SK-N-SH (cell line): ENCODE measurements at regions not wholly inside any gene's neighbourhood (a gene's known extent, or its start where the extent isn't known, plus 50 kb on each side); places are given as distances from the start of the nearest gene placed in this dataset.

Experiments
- CTCF ChIA-PET: fragments of 300-600, 350-600 bp; formaldehyde crosslinking; extraction: SDS; loops from one replicate; lab custom pipeline; 2021; lab: Yijun Ruan, JAX
- POLR2A ChIA-PET: fragments of 350-600 bp; sonication (Branson Sonifier 250); formaldehyde crosslinking; extraction: SDS; loops from one replicate; lab custom pipeline; 2020; ENCODE audit warnings: antibody characterized with exemption, inconsistent platforms; lab: Yijun Ruan, JAX
- DNase-seq: peaks from one replicate; pipeline ENCODE4 v3.0.0; 2012
- H2AFZ ChIP-seq: fragments of 200-600 bp; sonication (generic); 2 replicates; pipeline ENCODE4 v1.8.1; 2016; ENCODE audit warnings: antibody characterized with exemption, mild to moderate bottlenecking, low read depth
- H3F3A ChIP-seq: fragments of 200-600 bp; sonication (generic); replicated peaks from 2 replicates; pipeline ENCODE3; 2016; ENCODE audit warnings: antibody characterized with exemption, mild to moderate bottlenecking; ENCODE audit not compliant: insufficient read depth
- H3K27ac ChIP-seq, 2 experiments: fragments of 200-500 bp in 1 of 2; fragments of 200-600 bp in 1 of 2; sonication (Bioruptor generic) in 1 of 2; sonication (generic), shearing (Covaris generic) in 1 of 2; 2 replicates each; pipeline versions ENCODE4 v1.5.1 to v1.6.1; 2014 to 2016; ENCODE audit warnings: low read depth in 2 of 2, inconsistent platforms in 1 of 2, low read length in 1 of 2, mild to moderate bottlenecking in 1 of 2, mixed read lengths in 1 of 2
- H3K27me3 ChIP-seq: fragments of 200-600 bp; sonication (generic), shearing (Covaris generic); 2 replicates; pipeline ENCODE4 v1.6.1; 2016; ENCODE audit warnings: mixed run types; ENCODE audit not compliant: insufficient read depth
- H3K36me3 ChIP-seq, 2 experiments: fragments of 200-500 bp in 1 of 2; fragments of 200-600 bp in 1 of 2; sonication (Bioruptor generic) in 1 of 2; sonication (generic) in 1 of 2; replicated peaks in 1 of 2; 2 replicates each; pipeline versions ENCODE3 to v1.5.1; 2014 to 2016; ENCODE audit warnings: low read length in 1 of 2, mild to moderate bottlenecking in 1 of 2; ENCODE audit not compliant: insufficient read depth in 2 of 2, control insufficient read depth in 1 of 2
- H3K4me1 ChIP-seq, 2 experiments: fragments of 200-500 bp in 1 of 2; fragments of 200-600 bp in 1 of 2; sonication (Bioruptor generic) in 1 of 2; sonication (generic), shearing (Covaris generic) in 1 of 2; 2 replicates each; pipeline versions ENCODE4 v1.5.1 to v1.6.1; 2014 to 2016; ENCODE audit warnings: low read depth in 1 of 2, low read length in 1 of 2, mixed run types in 1 of 2; ENCODE audit not compliant: insufficient read depth in 2 of 2, control insufficient read depth in 1 of 2
- H3K4me2 ChIP-seq: fragments of 200-600 bp; sonication (generic), shearing (Covaris generic); 2 replicates; pipeline ENCODE4 v1.6.1; 2017; ENCODE audit warnings: mixed run types
- H3K4me3 ChIP-seq, 2 experiments: fragments of 200-500 bp in 1 of 2; fragments of 200-600 bp in 1 of 2; sonication (Bioruptor generic) in 1 of 2; sonication (generic), shearing (Covaris generic) in 1 of 2; 2 replicates each; pipeline versions ENCODE4 v1.5.1 to v1.8.1; 2014 to 2016; ENCODE audit warnings: low read depth in 2 of 2, inconsistent platforms in 1 of 2, low read length in 1 of 2, mild to moderate bottlenecking in 1 of 2, mixed read lengths in 1 of 2, moderate library complexity in 1 of 2
- H3K79me2 ChIP-seq: fragments of 200-600 bp; sonication (generic); 2 replicates; pipeline ENCODE4 v1.8.1; 2017; ENCODE audit warnings: mild to moderate bottlenecking; ENCODE audit not compliant: insufficient read depth
- H3K9ac ChIP-seq: fragments of 200-600 bp; sonication (generic); 2 replicates; pipeline ENCODE4 v1.6.1; 2017; ENCODE audit warnings: mixed run types
- H3K9me2 ChIP-seq: fragments of 200-600 bp; sonication (generic); 2 replicates; pipeline ENCODE4 v1.6.1; 2017; ENCODE audit warnings: mixed run types
- H3K9me3 ChIP-seq: fragments of 200-600 bp; sonication (generic); 2 replicates; pipeline ENCODE4 v1.6.1; 2017; ENCODE audit warnings: mixed run types, mild to moderate bottlenecking, moderate library complexity
- H4K20me1 ChIP-seq: fragments of 200-600 bp; sonication (generic); 2 replicates; pipeline ENCODE4 v1.6.1; 2017; ENCODE audit warnings: mild to moderate bottlenecking, mixed run types; ENCODE audit not compliant: insufficient read depth
- ELF1 ChIP-seq: IDR thresholded peaks from 2 replicates; pipeline ENCODE4 v1.4.0; 2012
- EZH2phosphoT487 ChIP-seq: fragments of 200-600 bp; sonication (generic); IDR thresholded peaks from 2 replicates; pipeline ENCODE4 v1.6.1; 2017; ENCODE audit warnings: low read depth, mixed run types, mild to moderate bottlenecking, antibody characterized with exemption, moderate library complexity, borderline replicate concordance
- GABPA ChIP-seq: IDR thresholded peaks from 2 replicates; pipeline ENCODE4 v1.4.0; 2012; ENCODE audit warnings: low read depth, mild to moderate bottlenecking
- MEF2A ChIP-seq: IDR thresholded peaks from 2 replicates; pipeline ENCODE4 v1.4.0; 2012; ENCODE audit warnings: low read depth, borderline replicate concordance
- MXI1 ChIP-seq: IDR thresholded peaks from 2 replicates; pipeline ENCODE4 v1.6.1; 2012; ENCODE audit warnings: mild to moderate bottlenecking, low read depth, low read length, improper control_type of control experiment
- NFIC ChIP-seq: IDR thresholded peaks from 2 replicates; pipeline ENCODE4 v1.4.0; 2012; ENCODE audit warnings: borderline replicate concordance
- PBX3 ChIP-seq: IDR thresholded peaks from 2 replicates; pipeline ENCODE4; 2012
- POLR2AphosphoS5 ChIP-seq: IDR thresholded peaks from 2 replicates; pipeline ENCODE4 v1.6.1; 2012; ENCODE audit warnings: low read depth, low read length
- RAD21 ChIP-seq: IDR thresholded peaks from 2 replicates; pipeline ENCODE4 v1.6.1; 2012; ENCODE audit warnings: mild to moderate bottlenecking, low read length
- REST ChIP-seq: IDR thresholded peaks from 2 replicates; pipeline ENCODE4 v1.6.1; 2012; ENCODE audit warnings: mild to moderate bottlenecking, low read depth, low read length, moderate library complexity
- RFX5 ChIP-seq: IDR thresholded peaks from 2 replicates; pipeline ENCODE4 v1.6.1; 2012; ENCODE audit warnings: mild to moderate bottlenecking, improper control_type of control experiment, low read length
- SIN3A ChIP-seq: IDR thresholded peaks from 2 replicates; pipeline ENCODE4 v1.6.1; 2012; ENCODE audit warnings: low read depth, mild to moderate bottlenecking, low read length, moderate library complexity, borderline replicate concordance
- SMC3 ChIP-seq: IDR thresholded peaks from 2 replicates; pipeline ENCODE4 v1.6.1; 2012; ENCODE audit warnings: low read depth, low read length, improper control_type of control experiment
- TCF12 ChIP-seq: IDR thresholded peaks from 2 replicates; pipeline ENCODE4 v1.4.0; 2012
- USF2 ChIP-seq: fragments of 150-350 bp; IDR thresholded peaks from 2 replicates; pipeline ENCODE4 v1.6.1; 2017; ENCODE audit warnings: antibody characterized with exemption, low read length, low read depth, borderline replicate concordance
- WGBS: methylation state at CpG from one replicate; pipeline ENCODE4 v1.1.6; 2017; ENCODE audit warnings: low lambda C conversion rate; 5-methylcytosine and 5-hydroxymethylcytosine counted together
- TF ChIP-seq, protein P1 (sequence below): IDR thresholded peaks from 2 replicates; pipeline ENCODE4 v1.4.0; 2012; ENCODE audit warnings: low read depth, borderline replicate concordance
- TF ChIP-seq, protein P2 (sequence below): IDR thresholded peaks from 2 replicates; pipeline ENCODE4 v1.4.0; 2012; ENCODE audit warnings: low read depth, borderline replicate concordance

DNA sequence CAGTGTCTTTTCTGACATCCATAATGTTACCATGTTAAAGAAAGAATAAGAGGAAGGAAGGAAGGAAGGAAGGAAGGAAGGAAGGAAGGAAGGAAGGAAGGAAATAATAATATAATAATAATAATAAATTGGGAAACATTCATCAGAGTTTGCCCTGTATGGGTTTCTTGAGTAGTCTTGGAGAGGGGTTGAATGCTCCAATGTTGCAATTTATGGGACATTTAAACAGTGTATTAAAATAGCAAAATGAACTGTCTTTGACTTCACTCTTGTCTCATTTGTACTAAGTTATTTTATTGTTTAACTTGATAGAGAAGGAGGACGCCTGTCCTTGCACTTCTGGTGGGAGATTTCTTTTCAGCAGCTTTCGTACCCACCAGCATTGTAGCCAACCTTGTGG lies 277.7 kb downstream of the RNF144A start:
- Histone ChIP-seq H3K9me2 (no peaks in the 10 kb centered on the region), H2AFZ (no peak overlapping the region), H3K4me1 (peaks cover 6 to 29% of the 10 kb centered on the region in 2 experiments; a peak in 3 of 4 replicates), H3K4me2 (no peak overlapping the region), H3K4me3 (no peak overlapping the region), H3K27ac (no peak overlapping the region), H3K9ac (no peak overlapping the region), H3F3A (no peaks in the 10 kb centered on the region), H4K20me1 (no peaks in the 10 kb centered on the region), H3K79me2 (no peaks in the 10 kb centered on the region), H3K36me3 (no peaks in the 10 kb centered on the region), H3K27me3 (no peaks in the 10 kb centered on the region), H3K9me3 (no peaks in the 10 kb centered on the region)
- WGBS = 81% methylated on average over 2 of the region's 2 CpGs
- no peak for DNase-seq
- POLR2A ChIA-PET = no interaction called here
- TF ChIP-seq USF2 (no peak), RFX5 (no peak), GABPA (no peak), MXI1 (no peak), SMC3 (no peak), TCF12 (no peak), POLR2AphosphoS5 (no peak), PBX3 (no peak), SIN3A (no peak), MEF2A (no peak), EZH2phosphoT487 (no peak), REST (no peak), NFIC (no peak), ELF1 (no peak), RAD21 (no peak)
- TF ChIP-seq, protein P1, sequence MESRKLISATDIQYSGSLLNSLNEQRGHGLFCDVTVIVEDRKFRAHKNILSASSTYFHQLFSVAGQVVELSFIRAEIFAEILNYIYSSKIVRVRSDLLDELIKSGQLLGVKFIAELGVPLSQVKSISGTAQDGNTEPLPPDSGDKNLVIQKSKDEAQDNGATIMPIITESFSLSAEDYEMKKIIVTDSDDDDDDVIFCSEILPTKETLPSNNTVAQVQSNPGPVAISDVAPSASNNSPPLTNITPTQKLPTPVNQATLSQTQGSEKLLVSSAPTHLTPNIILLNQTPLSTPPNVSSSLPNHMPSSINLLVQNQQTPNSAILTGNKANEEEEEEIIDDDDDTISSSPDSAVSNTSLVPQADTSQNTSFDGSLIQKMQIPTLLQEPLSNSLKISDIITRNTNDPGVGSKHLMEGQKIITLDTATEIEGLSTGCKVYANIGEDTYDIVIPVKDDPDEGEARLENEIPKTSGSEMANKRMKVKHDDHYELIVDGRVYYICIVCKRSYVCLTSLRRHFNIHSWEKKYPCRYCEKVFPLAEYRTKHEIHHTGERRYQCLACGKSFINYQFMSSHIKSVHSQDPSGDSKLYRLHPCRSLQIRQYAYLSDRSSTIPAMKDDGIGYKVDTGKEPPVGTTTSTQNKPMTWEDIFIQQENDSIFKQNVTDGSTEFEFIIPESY = no peak
- TF ChIP-seq, protein P2, sequence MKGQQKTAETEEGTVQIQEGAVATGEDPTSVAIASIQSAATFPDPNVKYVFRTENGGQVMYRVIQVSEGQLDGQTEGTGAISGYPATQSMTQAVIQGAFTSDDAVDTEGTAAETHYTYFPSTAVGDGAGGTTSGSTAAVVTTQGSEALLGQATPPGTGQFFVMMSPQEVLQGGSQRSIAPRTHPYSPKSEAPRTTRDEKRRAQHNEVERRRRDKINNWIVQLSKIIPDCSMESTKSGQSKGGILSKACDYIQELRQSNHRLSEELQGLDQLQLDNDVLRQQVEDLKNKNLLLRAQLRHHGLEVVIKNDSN = no peak
- CTCF ChIA-PET = no interaction called here
